Bone marrow (tissue), 2 donors: ENCODE measurements at regions not wholly inside any gene's neighbourhood (a gene's known extent, or its start where the extent isn't known, plus 50 kb on each side); places are given as distances from the start of the nearest gene placed in this dataset.
"Not testable (repeated sequence)": the region's sequence is repeated elsewhere in the genome, so short reads cannot be mapped to it uniquely, and the experiment has no call there.

ENCODE experiments used
- DNase-seq, 2 donors: peaks; one replicate each; lab custom pipeline; 2025; lab: John Stamatoyannopoulos, UW

DNA sequence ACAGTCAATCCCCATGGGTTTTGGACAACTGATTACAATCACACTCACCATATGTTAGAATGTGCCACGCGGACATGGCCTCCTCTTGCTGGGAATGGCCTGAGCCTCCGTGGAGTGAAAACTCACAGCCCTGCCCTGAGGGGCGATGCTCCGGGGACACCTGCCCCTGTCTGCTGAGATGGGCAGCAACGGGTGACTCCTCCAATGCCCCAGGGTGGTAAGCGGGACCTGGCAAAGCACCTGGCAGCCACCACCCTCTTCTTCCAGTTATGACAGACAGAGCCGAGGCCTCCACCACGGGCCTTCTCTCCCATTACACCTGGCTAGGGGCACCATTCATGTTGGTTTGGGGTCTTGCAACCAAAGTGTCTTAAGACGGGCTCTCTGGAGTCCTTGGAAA is 94.9 kb upstream of the COL5A1 start:
- DNase-seq, result no peak

DNA sequence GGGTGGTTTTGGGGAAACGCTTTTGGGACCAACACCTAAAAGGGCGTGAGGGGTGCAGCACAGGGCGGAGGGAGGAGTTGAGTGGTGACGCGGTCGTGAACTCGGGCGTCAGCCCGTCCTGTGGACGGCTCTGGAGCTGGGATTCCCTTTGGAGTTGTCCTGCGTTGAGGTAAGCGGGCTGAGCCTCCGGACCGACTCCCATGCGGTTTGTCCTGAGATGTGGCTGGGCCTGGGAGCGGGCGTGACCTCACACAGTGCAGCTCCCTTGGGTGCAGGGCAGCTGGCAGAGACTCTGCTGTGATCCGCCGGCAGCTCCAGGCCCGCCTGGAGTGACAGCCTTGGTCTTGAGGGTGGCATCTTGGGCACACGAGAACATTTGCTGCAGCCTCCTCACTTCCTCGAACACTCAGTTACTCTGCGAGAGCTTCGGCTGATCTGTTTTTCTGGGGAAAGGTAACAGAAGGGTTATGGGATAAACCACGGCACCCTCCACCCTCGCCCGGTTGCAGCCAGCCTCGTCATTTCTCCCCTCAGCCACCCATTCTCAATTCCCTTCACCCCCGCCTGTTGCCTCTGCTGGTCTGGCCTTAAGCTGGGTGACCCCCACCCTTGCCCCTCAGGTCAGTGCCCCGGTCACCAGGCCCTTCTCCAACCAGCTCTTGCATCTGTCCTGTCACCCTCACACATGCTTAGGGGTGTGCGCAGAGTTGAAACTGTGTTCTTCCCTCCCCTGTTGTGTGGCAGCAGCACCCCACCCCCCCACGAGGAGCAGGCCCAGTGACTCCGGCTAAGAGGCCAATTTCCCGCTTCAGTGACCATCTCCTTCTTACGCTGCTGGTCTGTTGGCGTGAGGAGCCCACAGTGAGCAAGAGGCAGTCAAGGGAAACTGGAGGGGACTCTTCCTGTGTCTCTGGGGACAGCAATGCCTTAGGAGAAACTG is 94.2 kb upstream of the COL5A1 start:
- DNase-seq, result no peak

DNA sequence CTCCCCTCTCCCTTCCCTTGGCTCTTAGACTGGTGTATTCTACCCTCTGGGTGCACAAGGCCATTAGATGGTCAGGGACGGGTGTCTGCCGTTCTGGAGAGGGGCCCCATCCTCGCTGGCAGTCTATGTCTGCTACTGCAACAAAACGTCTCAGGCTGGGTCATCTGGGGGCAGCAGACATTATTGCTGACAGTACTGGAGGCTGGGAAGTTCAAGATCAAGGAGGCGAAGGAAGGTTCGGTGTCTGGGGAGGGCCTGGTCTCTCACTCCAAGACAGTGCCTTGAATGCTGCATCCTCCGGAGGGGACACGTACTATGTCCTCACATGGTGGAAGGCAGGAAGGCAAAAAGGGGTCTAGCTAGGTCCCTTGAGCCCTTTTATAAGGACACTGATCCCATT is 93.4 kb upstream of the COL5A1 start:
- no peak for DNase-seq

DNA sequence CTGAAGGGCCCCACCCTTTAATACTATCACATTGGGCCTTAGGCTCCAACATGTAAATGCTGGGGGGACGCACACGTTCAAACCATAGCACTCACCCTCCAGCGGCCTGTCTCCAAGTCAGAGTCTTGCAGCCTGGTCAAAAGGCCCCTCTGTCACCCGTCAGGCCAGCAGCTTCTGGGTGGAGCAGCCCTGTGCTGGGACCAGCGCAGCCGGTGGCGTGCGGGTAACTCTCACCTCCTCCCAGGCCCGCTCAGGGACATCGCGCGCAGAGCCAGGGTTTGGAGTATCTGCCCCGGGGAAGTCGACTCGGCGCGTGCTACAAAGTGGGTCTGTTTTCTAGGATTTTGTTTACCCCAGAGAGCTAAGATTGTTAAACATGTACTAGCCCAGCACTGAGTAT is 93.0 kb upstream of the COL5A1 start:
- no peak for DNase-seq

DNA sequence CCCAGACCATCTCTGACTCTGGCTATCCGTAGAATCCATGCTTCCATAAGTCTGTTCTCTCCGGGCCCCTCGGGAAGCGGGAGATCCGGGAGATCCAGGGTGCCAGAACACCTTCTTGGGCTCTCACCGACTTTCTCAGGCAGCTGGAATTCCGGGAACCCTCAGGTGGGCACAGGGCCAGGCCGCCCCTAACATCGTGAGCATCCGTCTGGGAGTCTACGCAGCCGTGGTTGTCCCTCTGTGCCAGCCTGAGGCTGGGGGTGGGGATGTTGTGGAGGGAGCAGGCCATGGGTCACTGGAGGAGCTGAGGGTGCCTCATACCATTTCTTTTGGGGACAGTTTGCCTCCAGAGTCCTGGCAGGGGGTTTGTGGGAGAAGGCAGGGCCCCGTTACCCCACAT is 92.3 kb upstream of the COL5A1 start:
- DNase-seq, result no peak

DNA sequence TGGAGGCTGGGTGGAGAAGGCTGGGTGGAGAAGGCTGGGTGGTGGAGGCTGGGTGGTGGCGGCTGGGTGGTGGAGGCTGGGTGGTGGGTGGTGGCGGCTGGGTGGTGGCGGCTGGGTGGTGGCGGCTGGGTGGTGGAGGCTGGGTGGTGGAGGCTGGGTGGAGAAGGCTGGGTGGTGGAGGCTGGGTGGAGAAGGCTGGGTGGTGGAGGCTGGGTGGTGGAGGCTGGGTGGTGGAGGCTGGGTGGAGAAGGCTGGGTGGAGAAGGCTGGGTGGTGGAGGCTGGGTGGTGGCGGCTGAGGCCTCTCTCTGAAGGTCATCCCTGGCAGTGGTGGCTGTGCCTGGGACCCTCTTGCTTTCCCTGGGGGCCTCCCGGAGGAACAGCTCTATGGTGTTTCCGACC is 91.5 kb upstream of the COL5A1 start:
- DNase-seq, result not testable (repeated sequence)

DNA sequence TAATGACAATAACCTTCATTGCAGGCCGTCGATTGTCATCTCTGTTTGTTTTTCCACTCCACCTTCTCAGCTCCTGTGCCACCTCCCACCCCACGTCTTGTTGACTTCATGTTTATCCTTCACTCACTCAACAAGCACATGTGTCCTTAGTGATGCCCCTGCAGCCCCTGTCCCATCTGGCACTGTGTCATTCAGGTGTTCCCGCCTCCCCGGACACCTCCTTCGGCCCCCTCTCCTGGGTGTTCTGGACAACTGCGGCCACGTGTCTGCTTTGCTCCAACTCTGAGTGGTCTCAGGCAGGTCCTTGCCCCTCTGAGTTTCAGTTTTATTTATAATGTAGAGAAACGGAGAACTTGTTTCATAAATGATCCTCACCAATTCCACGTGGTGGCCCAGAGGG is 91.0 kb upstream of the COL5A1 start:
- no peak for DNase-seq

DNA sequence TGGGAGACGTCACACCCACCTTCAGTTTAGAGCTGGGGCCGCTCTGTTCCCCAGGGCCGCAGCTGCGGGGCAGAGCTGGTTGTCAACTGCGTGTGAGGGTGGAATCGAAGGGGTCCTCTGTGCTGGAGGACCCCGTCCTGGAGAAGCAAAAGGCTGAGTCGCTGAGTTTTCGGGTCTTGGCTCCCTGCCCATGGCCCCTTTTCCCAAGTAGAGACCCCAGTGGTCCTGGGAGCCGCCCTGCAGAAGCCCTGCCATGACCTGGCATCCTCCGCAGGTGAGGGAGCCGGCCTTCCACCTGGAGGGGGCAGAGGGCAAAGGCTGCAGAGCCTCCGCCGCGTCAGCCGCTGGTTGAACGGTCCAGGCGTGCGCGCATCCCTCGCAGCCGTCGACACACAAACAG is 90.4 kb upstream of the COL5A1 start:
- no peak for DNase-seq

DNA sequence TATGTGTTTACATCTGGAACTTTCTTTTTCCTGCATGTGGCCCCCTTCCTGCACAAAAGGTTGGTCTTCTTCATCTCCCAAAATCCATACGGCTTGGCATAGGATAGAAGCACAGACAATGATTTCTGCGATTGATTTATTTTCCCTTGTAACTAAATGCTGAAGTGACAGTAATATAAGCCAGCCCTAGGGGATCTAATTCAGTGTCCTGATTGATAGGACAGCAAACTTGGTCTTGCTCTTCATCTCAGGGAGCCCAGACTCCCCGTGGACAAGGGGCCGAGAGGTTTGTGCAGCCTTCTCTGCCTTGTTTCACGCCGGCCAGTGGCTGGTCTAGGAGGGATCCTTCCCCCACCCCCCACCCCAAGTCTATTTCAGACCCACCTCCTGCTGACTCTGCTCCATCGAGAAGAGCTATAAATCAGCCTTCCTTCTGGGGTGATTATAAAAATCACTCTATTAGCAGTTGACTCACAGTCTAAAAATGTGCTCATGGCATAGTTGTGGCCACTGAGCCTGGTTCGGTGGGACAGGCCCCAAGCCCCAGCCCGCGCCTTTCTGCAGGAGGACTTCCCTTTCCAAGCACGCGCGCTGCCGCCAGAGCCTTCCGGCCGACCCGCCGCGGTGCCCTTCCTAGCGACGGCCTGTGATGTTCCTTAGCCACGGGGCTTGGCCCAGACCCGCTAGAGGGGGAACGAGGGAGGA is 89.8 kb upstream of the COL5A1 start:
- DNase-seq, result peak in 1 of 2 donors; percentile 89

DNA sequence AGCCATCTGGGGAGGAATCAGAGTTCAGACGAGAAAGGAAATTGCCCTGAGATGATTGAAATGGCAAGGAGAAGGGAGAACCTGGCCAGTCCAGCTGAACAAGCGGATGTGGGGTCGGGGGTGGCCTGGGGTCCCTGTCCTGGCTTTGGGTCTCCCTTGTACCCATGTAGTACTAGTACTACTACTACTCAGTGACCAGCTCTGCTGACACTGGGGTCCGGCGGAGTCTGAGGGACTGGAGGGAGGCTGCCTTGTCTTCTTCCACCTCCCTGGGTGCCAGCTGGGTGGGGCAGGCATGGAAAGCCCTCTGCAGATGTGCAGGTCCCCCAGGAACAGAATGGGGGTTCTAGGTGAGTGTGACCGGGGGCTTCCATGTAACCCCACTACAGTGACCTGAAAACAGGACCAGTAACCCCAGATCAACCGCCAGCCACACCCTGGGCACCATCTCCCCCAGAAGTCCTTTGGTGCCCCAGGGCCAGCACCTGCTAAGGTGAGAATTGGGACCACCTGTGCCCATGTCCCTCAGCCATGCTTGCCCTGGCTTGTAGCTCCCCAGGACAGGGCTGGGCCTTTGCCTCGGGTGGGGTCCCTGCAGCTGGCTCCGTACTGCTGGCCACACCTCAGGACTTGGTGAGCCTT is 89.1 kb upstream of the COL5A1 start:
- no peak for DNase-seq

DNA sequence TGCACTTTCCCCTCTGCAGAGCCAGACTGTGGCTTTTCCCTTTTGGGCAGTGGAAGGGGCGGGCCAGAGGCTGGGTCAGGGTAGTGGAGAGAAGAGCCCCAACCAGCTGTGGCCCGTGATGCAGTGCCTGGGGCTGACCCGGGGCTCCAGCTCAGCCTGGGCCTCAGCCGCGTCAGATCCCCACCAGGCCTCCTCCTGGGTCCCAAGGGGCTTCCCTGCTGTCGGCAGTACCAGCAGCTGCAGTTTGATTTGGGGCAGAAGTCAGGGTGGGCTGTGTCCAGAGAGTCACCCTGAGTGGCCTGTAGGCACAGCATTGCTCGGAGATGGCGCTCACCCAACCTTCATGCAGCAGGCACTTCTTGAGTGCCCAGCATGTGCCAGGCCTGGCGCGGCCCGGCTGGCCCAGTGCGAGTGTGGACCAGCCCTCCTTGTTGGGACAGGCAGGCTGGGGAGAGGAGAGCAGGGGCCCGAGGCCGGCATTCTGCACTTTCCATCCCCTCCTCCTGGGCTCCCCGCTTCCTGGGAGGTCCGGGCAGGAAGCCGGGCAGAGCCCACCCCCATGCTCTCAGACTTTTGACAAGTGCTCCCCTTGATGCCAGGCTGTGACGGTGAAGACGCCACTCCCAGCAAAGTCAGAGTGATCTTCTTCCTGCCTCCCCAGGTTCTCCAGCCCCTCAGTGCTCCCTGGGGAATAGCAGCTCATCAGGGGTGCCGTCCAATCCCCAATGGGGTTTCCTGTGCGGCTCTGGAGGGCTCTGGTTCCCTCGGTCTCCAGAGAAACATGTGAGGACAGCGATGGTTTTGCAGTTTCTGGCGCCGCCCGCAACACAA is 88.3 kb upstream of the COL5A1 start:
- DNase-seq, result no peak

DNA sequence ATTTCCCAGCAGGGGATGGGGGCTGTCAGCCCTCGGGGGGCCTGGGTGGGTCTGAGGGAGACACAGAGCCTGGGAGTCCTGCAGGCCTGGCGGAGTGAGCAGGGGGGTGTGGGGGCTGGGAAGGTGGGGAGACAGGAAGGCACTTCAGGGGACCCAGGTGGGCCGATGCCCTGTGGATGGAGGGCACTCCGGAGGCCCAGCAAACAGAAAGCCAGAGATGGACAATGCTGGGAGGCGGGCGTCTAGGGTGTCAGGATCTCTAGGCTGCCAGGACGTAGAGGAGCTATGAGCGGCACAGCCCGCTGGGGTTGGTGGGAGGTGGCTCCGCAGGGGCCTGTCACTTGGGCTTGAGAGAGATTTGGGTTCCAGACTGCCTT is 87.6 kb upstream of the COL5A1 start:
- DNase-seq, result no peak

DNA sequence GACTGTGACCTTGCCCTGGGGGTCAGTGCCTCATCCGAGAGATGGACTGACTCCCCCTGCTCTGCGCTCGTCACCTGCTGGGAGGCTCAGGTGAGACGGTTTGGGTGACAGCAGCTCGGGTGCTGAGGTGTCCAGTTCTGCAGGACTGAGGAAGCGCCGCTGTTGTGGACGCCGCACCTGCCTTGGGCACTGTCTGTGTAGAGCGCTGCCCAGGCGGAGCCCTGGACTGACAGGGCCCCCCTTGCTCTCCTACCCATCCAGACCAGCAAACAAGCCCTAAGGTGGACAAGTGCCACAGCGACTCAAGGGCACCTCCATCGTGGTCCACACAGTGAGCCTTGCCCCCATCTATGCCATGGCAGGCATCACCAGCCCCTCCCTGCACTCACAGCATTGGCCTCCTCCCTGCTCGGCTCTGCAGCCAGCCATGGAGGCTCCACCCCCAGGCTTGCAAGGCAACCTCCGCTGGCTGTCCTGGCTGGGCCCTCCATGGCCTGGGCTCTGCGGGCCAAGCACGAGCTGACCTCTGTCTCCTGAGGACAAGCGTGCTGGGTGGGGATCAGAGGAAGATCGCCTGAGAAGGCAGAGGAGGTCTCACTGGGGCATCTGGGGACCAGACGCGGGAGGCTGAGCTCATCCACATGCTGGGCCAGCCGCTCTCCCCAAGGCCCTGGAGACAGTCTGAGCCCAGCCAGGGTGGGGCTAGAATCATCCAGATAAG is 87.1 kb upstream of the COL5A1 start:
- DNase-seq, result no peak

DNA sequence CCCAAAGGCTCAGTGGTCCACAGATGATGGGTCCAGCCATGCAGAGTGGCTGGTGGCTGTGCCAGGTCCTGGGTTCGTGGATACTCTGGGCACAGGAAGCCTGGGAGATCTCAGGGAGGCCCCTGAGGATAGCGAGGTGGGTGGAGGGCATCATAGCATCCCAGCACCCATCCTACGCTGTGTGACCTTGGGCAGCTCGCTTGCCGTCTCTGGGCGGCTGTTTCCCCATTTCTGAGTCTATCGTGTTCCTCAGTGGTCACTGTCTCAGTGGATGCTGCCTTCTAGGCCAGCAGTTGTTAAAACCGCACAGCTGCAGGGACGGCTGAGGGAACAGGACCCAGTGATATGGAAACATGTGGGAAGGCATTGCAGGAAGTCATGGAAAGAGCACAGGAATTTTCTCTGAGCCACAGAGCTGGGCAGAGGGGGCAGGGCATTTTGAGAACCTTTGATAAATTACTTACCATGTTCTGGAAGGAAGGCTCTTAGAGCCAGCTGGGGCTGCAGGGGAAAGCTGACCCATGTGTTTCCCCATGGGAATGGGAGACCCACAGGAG is 86.4 kb upstream of the COL5A1 start:
- no peak for DNase-seq

DNA sequence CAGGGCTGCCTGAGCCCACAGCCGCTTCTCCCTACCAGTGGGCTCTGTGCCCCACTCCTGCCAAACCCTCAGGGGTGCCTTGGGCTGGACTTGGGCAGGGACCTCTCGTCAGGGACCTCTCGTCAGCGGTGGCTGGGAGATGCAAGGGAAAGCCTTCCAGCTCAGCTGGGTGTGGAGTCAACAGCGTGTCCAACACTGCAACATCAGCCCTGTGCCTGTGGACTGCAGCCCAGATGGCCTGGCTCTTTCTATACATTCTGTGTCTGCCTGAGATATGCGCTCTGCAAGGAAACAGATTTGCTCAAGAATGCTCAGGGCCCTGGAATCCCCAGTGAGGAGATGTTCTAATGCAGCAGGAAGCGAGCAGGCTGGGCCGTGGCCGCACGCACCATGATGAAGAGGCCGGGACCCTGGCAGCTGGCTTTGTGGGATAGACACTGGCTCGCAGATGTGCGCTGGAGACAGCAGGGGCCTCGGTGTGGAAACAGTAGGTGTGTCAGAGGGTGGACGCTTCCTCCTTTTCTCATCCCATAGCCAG is 85.0 kb upstream of the COL5A1 start:
- no peak for DNase-seq

DNA sequence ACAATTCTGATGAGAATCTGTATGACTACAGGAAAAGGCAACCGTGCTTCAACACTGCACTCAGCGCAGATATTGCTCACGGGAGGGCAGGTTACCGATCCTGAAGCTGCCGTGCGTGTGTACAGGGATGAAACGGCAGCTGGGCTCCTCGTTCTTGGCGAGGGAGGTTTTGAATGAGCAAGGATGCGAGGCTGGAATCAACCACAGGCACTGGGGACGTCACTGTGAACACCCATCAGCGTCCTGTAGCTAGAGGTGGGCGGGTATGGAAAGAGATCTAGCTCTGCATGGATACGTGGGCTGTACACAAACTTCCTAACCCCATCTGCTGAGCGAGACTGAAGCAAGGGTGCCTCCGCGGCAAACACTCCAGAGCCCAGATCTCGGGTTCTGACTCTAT is 84.3 kb upstream of the COL5A1 start:
- no peak for DNase-seq

DNA sequence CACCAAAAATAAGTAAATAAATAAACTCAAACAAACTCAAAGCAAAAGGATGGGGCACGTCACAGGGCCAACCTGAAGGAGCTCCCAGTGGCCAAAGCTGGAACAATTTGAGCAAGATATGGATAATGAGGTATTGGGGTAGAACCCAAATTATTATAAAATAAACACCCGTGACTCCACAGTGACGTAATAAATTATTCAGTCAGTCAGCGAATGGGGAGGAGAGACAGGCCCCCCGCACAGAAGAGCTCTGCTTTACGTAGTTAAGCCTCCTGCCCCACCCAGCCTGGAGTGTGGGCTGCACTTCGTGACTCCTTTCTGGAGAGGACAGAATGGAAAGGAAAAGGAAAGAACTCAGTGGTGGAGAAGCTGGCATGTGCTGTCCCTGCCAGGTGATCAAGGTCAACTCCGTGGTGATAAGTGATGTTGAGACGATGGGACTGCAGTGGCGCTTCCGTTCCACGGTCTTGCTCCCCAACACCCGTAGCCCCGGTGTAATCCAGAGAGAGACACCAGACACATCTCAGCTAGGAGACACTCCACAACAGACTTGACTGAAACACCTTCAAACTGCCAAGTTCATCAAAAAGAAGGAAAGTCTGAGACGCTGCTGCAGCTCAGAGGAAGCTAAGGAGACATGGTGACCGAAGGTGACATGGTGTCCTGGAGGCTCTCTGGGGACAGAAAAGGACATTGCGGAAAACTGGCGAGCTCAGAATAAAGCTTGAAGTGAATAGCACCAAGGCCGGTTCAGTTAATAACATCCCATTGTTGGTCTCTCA is 83.3 kb upstream of the COL5A1 start:
- DNase-seq, result no peak

DNA sequence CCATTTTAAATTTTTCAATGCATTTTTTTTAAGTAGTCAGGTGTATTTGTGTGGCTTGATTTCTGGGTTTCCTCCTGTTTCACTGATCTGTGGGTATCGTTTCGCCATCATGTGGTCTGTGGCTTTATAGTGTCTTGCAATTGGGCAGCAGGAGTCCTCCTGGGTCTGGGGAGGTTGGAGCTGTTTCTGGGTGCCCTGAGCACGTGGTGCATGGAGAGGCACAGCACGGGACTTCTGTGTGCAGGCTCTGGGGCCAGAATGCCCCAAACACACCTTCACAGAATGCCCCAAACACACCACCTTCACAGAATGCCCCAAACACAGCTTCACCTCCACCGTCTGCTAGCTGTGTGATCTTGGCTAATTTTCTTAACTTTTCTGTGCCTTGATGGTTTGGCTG is 82.6 kb upstream of the COL5A1 start:
- DNase-seq, result no peak

DNA sequence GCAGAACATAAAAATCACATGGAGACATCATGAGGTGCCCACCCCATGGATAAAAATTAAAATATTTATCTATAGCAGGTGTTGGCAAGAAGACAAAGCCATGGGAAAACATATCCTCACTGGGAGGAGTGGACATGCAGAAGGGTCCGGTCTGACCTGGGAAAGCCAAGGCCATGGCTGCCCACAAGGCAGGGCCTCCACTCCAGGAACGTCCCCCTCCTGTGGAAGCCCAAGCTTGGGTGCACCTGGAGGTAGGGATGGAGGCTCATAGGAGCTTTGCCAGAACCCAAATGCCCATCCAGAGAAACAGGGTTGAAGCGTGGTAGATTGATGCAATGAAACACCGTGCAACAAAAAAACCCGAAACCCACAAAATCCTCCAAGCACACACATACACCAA is 81.4 kb upstream of the COL5A1 start:
- DNase-seq, result no peak

DNA sequence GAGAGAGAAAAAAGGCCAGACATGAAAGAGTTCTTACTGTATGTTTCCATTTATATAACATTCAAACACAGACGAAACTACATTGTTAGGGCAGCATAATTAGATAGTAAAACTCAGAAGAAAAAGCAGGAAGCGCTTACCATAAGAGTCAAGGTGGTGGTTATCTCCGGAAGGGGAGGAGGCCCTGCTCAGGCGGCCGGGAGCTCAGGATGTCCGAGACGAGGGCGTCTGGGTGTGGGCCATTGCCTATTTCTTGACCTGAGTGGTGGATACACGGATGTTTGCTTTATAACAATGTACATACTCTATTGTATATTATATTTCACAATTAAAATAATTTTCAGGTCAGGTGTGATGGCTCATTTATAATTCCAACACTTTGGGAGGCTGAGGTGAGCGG is 80.9 kb upstream of the COL5A1 start:
- DNase-seq, result no peak
